ENCODE measurements at regions not wholly inside any gene's neighbourhood (a gene's known extent, or its start where the extent isn't known, plus 50 kb on each side); places are given as distances from the start of the nearest gene placed in this dataset.
A peak's percentile ranks its signal among the peaks of the same experiment; 100 is the strongest.

DNA sequence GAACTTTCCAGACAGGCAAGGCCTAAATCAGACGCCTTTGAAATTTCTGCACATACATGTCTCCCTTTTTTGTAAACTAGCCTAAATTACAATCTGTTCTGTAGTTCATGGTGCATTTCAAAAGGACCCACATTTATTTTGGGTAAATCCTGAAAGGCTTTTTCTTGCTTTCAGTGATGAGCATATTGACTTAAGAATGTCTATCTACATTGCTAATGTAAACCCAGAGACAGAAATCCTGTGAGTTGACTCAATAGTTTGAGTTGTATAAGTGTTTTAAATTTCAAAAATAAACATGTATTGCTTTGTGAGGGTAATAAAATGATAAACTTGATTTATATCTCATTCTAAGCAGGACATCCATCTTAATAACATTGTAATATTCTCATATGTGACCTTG is 977.0 kb upstream of the NR2F2 start:
- DNase-seq: no peak
- Histone ChIP-seq H3K4me1 (no peaks in the 10 kb centered on the region), H3K27me3 (no peaks in the 10 kb centered on the region), H3K36me3 (no peaks in the 10 kb centered on the region), H3K9me3 (no peaks in the 10 kb centered on the region), H3K27ac (no peak overlapping the region), H3K4me3 (no peak overlapping the region)
- intact Hi-C loops (cut with DNase I; ENCODE audit: low total_unique reads): no loop called here
- TF ChIP-seq CTCF (IDR thresholded peaks at IDR 0.05): no peak
- no peak for TF ChIP-seq POLR2A (IDR thresholded peaks at IDR 0.05)

DNA sequence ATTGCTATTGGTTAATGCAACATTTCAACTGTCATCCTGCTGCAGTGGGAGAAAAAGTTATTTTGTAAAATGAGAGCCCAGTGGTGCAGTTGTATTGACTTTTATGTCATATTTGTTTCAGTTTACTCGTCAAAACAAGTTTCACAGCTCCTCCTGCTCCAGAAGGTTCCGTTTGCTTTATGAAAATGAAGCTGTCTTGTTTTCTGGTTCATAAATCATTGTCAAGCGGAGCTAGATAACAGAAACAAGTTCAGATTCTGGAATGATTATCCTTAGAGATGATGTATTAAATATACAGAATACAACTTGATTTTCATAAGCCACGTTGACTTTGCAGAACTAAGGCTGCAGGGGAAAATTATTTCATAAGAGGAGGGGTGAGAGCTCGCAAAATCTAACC is 970.5 kb upstream of the NR2F2 start:
- Histone ChIP-seq H3K4me1 (no peaks in the 10 kb centered on the region), H3K27me3 (no peaks in the 10 kb centered on the region), H3K9me3 (peaks cover 0 to 2% of the 10 kb centered on the region in 2 donors), H3K27ac (no peak overlapping the region), H3K4me3 (no peak overlapping the region), H3K36me3 (no peaks in the 10 kb centered on the region)
- TF ChIP-seq CTCF (IDR thresholded peaks at IDR 0.05) (no peak), POLR2A (IDR thresholded peaks at IDR 0.05) (no peak)
- no peak for DNase-seq
- intact Hi-C loops (cut with DNase I; ENCODE audit: low total_unique reads): no loop called here

- no peak overlapping the region for H3K4me3 ChIP-seq
- no peak overlapping the region for H3K27ac ChIP-seq
- intact Hi-C loops (cut with DNase I; ENCODE audit: low total_unique reads): no loop called here
- peaks cover 0 to 2% of the 10 kb centered on the region in 2 donors for H3K9me3 ChIP-seq
- no peaks in the 10 kb centered on the region for H3K27me3 ChIP-seq
- H3K36me3 ChIP-seq: no peaks in the 10 kb centered on the region
- H3K4me1 ChIP-seq: no peaks in the 10 kb centered on the region
- no peak for TF ChIP-seq POLR2A (IDR thresholded peaks at IDR 0.05)
- no peak for TF ChIP-seq CTCF (IDR thresholded peaks at IDR 0.05)
- DNase-seq: no peak
These were observed 968.2 kb upstream of the NR2F2 start for GRCh38 chr15:95362306-95362705.

- no peak for DNase-seq
- Histone ChIP-seq H3K9me3 (peaks cover 0 to 2% of the 10 kb centered on the region in 2 donors), H3K27me3 (no peaks in the 10 kb centered on the region), H3K4me3 (no peak overlapping the region), H3K27ac (peak overlapping the region; percentile 56 to 61), H3K4me1 (no peaks in the 10 kb centered on the region), H3K36me3 (no peaks in the 10 kb centered on the region)
- no peak for TF ChIP-seq CTCF (IDR thresholded peaks at IDR 0.05)
- no peak for TF ChIP-seq POLR2A (IDR thresholded peaks at IDR 0.05)
- intact Hi-C loops (cut with DNase I; ENCODE audit: low total_unique reads): no loop called here
These were observed 966.9 kb upstream of the NR2F2 start for GRCh38 chr15:95363646-95364045.

- DNase-seq: peak; percentile 33 to 43
These were observed 964.9 kb upstream of the NR2F2 start for GRCh38 chr15:95365511-95366107.

More at GRCh38 chr15:95365511-95366107, 964.9 kb upstream of the NR2F2 start:
- Histone ChIP-seq H3K4me3 (no peak overlapping the region), H3K27ac (peak overlapping the region; percentile 64 to 67), H3K36me3 (no peaks in the 10 kb centered on the region), H3K4me1 (no peaks in the 10 kb centered on the region), H3K9me3 (peaks cover 0 to 2% of the 10 kb centered on the region in 2 donors), H3K27me3 (no peaks in the 10 kb centered on the region)
- intact Hi-C loops (cut with DNase I; ENCODE audit: low total_unique reads): no loop called here
- TF ChIP-seq POLR2A (IDR thresholded peaks at IDR 0.05) (no peak), CTCF (IDR thresholded peaks at IDR 0.05) (no peak)

Data from uterus (tissue), 3 donors.